ENCODE measurements at regions not wholly inside any gene's neighbourhood (a gene's known extent, or its start where the extent isn't known, plus 50 kb on each side); places are given as distances from the start of the nearest gene placed in this dataset.

DNA sequence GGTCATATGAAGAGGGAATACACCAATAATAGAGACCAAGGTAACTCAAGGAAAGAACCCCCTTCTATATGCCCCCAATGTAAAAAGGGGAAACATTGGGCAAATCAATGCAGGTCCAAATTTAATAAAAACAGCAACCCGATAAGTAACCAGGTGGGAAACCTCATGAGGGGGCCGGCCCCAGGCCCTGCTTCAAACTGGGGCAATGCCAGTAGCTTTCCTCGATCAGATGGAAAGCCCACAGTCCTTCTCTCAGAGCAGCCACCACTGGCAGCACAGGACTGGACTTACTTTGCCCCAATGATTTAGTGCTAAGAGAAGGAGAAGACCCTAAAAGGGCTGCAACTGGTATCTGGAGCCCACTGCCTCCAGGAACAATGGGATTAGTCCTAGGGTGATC is 65.6 kb upstream of the ASCC3 start (continued):
- TF ChIP-seq SP1 (IDR thresholded peaks at IDR 0.05; ENCODE audit: low read depth): no peak
- TF ChIP-seq EZH2 (IDR thresholded peaks at IDR 0.05): no peak

- H3K4me3 ChIP-seq (replicated peaks in 1 of 2; ENCODE audit: low read depth in 1 of 2, low read length in 2 of 2): no peak overlapping the region
- intact Hi-C loops (cut with micrococcal nuclease): no loop called here
- H3K4me1 ChIP-seq (ENCODE audit: control insufficient read depth in 1 of 2, insufficient read depth in 2 of 2, low read length in 2 of 2): no peaks in the 10 kb centered on the region
- H3K4me2 ChIP-seq (ENCODE audit: low read length): no peak overlapping the region
- POLR2A ChIA-PET: no interaction called here
- no peaks in the 10 kb centered on the region for H3K36me3 ChIP-seq (ENCODE audit: control insufficient read depth in 1 of 2, insufficient read depth in 2 of 2, low read length in 2 of 2)
- H3K27me3 ChIP-seq (ENCODE audit: insufficient read depth, low read length): no peaks in the 10 kb centered on the region
- CTCF ChIA-PET: no interaction called here
- no peaks in the 10 kb centered on the region for H3K9me2 ChIP-seq (ENCODE audit: insufficient read depth)
- no peak for TF ChIP-seq ZNF274 (IDR thresholded peaks at IDR 0.05; ENCODE audit: low read depth, low read length)
- TF ChIP-seq ATF3 (IDR thresholded peaks at IDR 0.05): no peak
- TF ChIP-seq SRF (IDR thresholded peaks at IDR 0.05; ENCODE audit: low read depth): no peak
- TF ChIP-seq ZFX (IDR thresholded peaks at IDR 0.05): no peak
- TF ChIP-seq MAX (IDR thresholded peaks at IDR 0.05): no peak
- 0 out of 2 replicates have a peak, but pooled peaks have one; percentile 47 for TF ChIP-seq CEBPB (IDR thresholded peaks at IDR 0.05; ENCODE audit: low read depth)
- no peak for TF ChIP-seq EZH2phosphoT487 (IDR thresholded peaks at IDR 0.05; ENCODE audit: borderline replicate concordance)
- DNase-seq (ENCODE audit: low read depth, low spot score): no peak
- no peak for ATAC-seq
- RAD21 ChIA-PET (ENCODE audit: low non-redundant PET in 1 of 2, low total read pairs in 2 of 2, uncharacterized antibody in 2 of 2, unreplicated experiment in 2 of 2): no interaction called here
- BruUV-seq (replicated peaks): no TSS peak
- H3K79me2 ChIP-seq (ENCODE audit: insufficient read depth, low read length): no peaks in the 10 kb centered on the region
- no peaks in the 10 kb centered on the region for H3K9me3 ChIP-seq (ENCODE audit: control insufficient read depth in 1 of 2, insufficient read depth in 1 of 2, low read depth in 1 of 2, low read length in 2 of 2)
- no peak overlapping the region for H3K9ac ChIP-seq (ENCODE audit: low read length)
- H3K27ac ChIP-seq (ENCODE audit: low read depth, low read length): no peak overlapping the region
- no peaks in the 10 kb centered on the region for H4K20me1 ChIP-seq (ENCODE audit: insufficient read depth)
- no peak overlapping the region for H2AFZ ChIP-seq (ENCODE audit: low read depth, low read length, poor library complexity, severe bottlenecking)
Measured at GRCh38 chr6:100948381-100949133, 67.4 kb upstream of the ASCC3 start.

Data from HCT116 (cell line).